ENCODE measurements at regions not wholly inside any gene's neighbourhood (a gene's known extent, or its start where the extent isn't known, plus 50 kb on each side); places are given as distances from the start of the nearest gene placed in this dataset.
A peak's percentile ranks its signal among the peaks of the same experiment; 100 is the strongest.

- ChIA-PET CTCF (ENCODE audit: low intra/inter-chr PET ratio, low total read pairs) (interaction anchor here (1.4 to 2.0 kb wide), 2 partner anchors 890 to 902 kb away, joined by 4 to 20 read pairs; no protein-coding TSS in a partner anchor), POLR2A (no interaction called here)
- no peak overlapping the region for H3K4me3 ChIP-seq (replicated peaks in 1 of 3; ENCODE audit: insufficient read depth in 1 of 3, low read depth in 2 of 3, low read length in 3 of 3)
- H3K4me2 ChIP-seq (ENCODE audit: low read depth, low read length) = peak overlapping the region; percentile 50
- no TSS peak for BruUV-seq (replicated peaks)
- WGBS (ENCODE audit: low lambda C conversion rate) = 8% methylated on average over 9 of the region's 9 CpGs
- H2AFZ ChIP-seq (ENCODE audit: low read length) = no peak overlapping the region
- H3K79me2 ChIP-seq (ENCODE audit: insufficient read depth, low read length) = no peaks in the 10 kb centered on the region
- no peaks in the 10 kb centered on the region for H3K9me3 ChIP-seq (ENCODE audit: low read length)
- H3K27me3 ChIP-seq (ENCODE audit: control insufficient read depth in 1 of 2, insufficient read depth in 2 of 2, low read length in 2 of 2) = no peaks in the 10 kb centered on the region
- H4K20me1 ChIP-seq (ENCODE audit: insufficient read depth, low read length) = no peaks in the 10 kb centered on the region
- in situ Hi-C loops (cut with HindIII; ENCODE audit: extremely low pct_ligation_motif_present, low pct_unique_long_range_greater_than_20kb) (loop anchor here (10.0 kb wide), 1 partner anchor 891 kb away; no protein-coding TSS in a partner anchor), intact Hi-C loops (cut with micrococcal nuclease; ENCODE audit: unreplicated experiment) (loop anchor here (1.0 kb wide), 1 partner anchor 890 kb away; no protein-coding TSS in a partner anchor)
- FAIRE-seq (peak; percentile 57), DNase-seq (ENCODE audit: low spot score) (peak; percentile 39), ATAC-seq (peak; percentile 61; the same call in 2 of the 3 replicates)
- H3K27ac ChIP-seq (ENCODE audit: extremely low read length, insufficient read depth, low read length) = no peak overlapping the region
- no peak overlapping the region for H3K9ac ChIP-seq (ENCODE audit: insufficient read depth, low read depth, low read length)
- H3K36me3 ChIP-seq (replicated peaks in 1 of 2; ENCODE audit: control insufficient read depth in 1 of 2, insufficient read depth in 2 of 2, low read length in 2 of 2) = no peaks in the 10 kb centered on the region
- H3K4me1 ChIP-seq (ENCODE audit: insufficient read depth, low read length) = peaks cover 6% of the 10 kb centered on the region
- TF ChIP-seq EZH2 (conservative IDR thresholded peaks at IDR 0.05; ENCODE audit: low read depth, low read length) (no peak), PITX1 (CRISPR knock-in tag; IDR thresholded peaks at IDR 0.05) (peak; percentile 53; the same call in 1 of the 2 replicates), SMARCE1 (IDR thresholded peaks at IDR 0.05; ENCODE audit: borderline replicate concordance) (no peak), STAG1 (CRISPR knock-in tag; IDR thresholded peaks at IDR 0.05) (peak; percentile 84), JUND (CRISPR knock-in tag; IDR thresholded peaks at IDR 0.05) (no peak), RAD21 (CRISPR knock-in tag; IDR thresholded peaks at IDR 0.05) (peak; percentile 50; the same call in 1 of the 2 replicates), CEBPG (CRISPR knock-in tag; IDR thresholded peaks at IDR 0.05) (0 out of 2 replicates have a peak, but pooled peaks have one; percentile 14), ZSCAN22 (CRISPR knock-in tag; IDR thresholded peaks at IDR 0.05) (no peak), ZNF543 (CRISPR knock-in tag; IDR thresholded peaks at IDR 0.05) (no peak), RELA (CRISPR knock-in tag; IDR thresholded peaks at IDR 0.05) (no peak), CTCF (CRISPR knock-in tag; IDR thresholded peaks at IDR 0.05) (peak; percentile 75), MIER3 (CRISPR knock-in tag; IDR thresholded peaks at IDR 0.05; ENCODE audit: borderline replicate concordance) (no peak), FOXK1 (CRISPR knock-in tag; IDR thresholded peaks at IDR 0.05; ENCODE audit: borderline replicate concordance, low read depth) (no peak), BCL6 (CRISPR knock-in tag; IDR thresholded peaks at IDR 0.05) (peak; percentile 48; the same call in 1 of the 2 replicates), FOSL2 (CRISPR knock-in tag; IDR thresholded peaks at IDR 0.05) (peak; percentile 72), SUZ12 (IDR thresholded peaks at IDR 0.05; ENCODE audit: low read depth, low read length) (no peak), TCF7 (IDR thresholded peaks at IDR 0.05; ENCODE audit: low read depth) (peak; percentile 26; the same call in 1 of the 2 replicates), SMC3 (IDR thresholded peaks at IDR 0.05; ENCODE audit: low read length) (peak; percentile 60), CEBPB (IDR thresholded peaks at IDR 0.05; ENCODE audit: borderline replicate concordance, low read depth, low read length) (peak; percentile 73; the same call in 1 of the 2 replicates), ZNF710 (CRISPR knock-in tag; IDR thresholded peaks at IDR 0.05; ENCODE audit: borderline replicate concordance) (no peak)
Measured at GRCh38 chr9:86434039-86434726, 80.0 kb upstream of the TUT7 start.

Measured in HepG2 (cell line).